NCI-H1417 (cell line): ENCODE measurements at regions not wholly inside any gene's neighbourhood (a gene's known extent, or its start where the extent isn't known, plus 50 kb on each side); places are given as distances from the start of the nearest gene placed in this dataset.
A peak's percentile ranks its signal among the peaks of the same experiment; 100 is the strongest.

Source experiments
- DNase-seq, 3 experiments: peaks; one replicate each; lab custom pipeline; 2025; lab: John Stamatoyannopoulos, UW

DNA sequence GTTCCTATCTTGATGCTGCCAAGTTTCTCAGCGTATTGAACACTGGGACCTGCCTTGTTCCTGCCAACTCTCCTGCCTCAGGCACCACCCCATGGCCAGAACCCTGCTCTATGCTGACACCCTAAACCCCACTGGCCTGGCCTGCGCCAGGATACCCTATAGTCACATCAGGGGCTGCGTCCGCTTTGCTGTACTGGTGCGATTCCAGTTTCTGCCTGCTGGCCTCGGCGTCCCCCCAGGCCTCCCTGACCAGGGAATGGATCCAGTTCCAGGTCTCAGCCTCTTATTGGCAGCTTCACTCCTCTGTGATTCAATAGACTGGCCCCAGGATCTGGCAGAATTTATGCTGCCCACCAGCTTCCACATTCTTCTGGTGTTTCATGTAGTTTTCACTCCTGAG is 55.0 kb downstream of the GPR6 start:
- DNase-seq, result no peak

GRCh38 chr6:110033749-110034666 is 55.9 kb downstream of the GPR6 start:
- DNase-seq, result no peak

DNA sequence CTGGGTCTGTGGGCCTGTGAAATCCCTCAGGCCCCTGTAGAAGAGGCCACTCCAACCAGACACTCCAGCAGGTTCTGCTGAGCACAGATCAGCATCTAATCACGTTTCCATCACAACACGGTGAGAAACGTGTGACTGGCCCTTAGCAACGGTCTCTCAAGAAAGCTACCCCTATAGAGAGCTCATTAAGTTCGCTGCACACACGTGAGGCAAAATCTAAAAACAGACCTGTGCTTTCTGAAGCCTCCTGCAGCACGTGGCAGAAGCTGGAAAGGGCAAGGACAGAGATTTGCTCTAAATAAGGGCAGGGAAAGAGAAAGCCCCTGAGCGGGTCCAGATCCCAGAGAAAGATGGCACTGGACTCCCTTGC is 56.5 kb downstream of the GPR6 start:
- DNase-seq, result peak; percentile 28 to 92 (median 68)

- DNase-seq, result no peak
These were observed 57.2 kb downstream of the GPR6 start for GRCh38 chr6:110035321-110035720.

DNA sequence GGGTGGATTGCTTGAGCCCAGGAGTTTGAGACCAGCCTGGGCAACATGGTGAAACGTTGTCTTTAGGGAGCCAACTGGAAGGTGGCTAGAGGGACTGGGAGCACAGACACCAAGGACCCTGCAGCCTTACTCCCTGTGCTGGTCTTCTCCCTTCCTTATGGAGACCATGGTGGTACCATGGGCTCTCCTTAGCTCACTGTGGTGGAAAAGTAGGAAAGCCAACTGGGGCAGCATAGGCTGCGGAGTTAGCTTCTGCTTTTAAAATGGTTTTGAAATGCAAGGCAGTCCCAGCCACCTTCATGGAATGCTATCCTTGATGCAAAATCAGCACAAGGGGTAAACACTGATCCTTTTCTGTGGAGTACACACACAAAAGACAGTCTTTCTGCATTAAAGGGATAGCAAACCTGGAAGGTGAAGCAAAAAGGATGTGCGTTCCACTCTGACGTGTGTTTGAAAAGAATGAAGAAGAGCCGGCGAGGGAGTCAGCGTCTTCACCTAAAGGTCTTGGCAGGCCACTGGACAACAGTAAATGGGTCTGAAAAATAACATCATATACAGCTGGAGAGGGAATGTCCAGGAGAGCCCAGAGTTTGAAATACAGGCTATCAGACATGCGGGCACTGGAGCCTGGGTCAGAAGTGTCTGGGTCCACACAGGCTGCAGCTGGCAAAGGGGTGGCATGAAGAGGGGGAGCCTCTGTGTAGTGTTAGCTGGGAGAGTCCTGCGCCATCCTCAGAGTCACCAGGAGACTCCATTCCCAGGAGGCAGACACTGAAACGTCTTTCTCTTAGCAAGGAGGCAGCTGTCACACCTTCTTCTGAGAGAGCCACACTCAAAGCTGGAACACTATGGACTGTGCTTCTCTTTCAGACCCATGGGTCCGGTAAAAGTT is 58.5 kb downstream of the GPR6 start:
- no peak for DNase-seq

DNA sequence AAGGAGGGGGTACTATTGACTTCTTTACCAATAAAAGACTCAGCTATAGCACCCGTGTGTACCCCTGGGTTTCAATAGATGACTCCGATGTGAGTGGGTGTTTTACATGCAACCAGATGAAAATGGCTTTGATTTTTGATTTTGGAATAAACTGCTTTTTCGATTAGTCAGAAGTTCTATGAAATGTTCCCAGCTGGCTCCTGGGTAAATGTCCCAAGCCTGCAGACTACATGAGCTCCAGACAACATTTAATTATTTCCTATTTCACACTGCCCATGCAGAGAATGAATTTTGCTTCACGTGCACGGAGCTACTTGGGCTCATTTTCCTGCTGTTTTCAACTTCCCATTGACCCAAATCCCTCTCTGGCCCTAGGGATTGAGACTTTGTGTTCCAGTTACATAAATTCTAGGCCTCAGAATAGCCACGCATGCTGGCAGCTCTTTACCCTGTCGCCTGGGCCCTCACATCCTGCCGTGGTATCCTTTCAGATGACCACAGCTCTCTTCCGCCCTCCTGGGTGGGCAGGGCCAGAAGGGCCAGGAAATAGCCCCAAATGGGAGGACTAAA is 59.7 kb downstream of the GPR6 start:
- no peak for DNase-seq

GRCh38 chr6:110039364-110039980 is 61.4 kb downstream of the GPR6 start:
- DNase-seq, result peak; percentile 81 to 95 (median 88)

- DNase-seq, result peak; percentile 16 to 92 (median 88)
These were observed 61.9 kb downstream of the GPR6 start for GRCh38 chr6:110039981-110040383.

DNA sequence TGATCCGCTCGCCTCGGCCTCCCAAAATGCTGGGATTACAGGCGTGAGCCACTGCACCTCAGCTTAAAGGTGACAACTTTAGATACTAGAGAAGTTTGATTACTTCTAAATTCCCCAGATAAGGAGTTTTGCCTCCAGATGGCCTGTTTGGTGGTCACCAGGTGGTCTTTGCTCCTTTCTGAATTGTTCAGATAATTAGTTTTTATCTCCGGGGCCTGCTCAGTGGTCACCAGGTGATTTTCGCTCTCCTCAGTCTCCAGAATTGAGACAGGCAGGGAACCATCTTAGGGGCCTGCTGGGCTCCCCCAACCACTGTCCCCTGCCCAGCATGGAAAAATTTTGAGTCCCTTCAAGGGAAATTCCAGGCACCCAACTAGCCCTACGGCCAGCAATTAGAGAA is 62.6 kb downstream of the GPR6 start:
- DNase-seq, result no peak

GRCh38 chr6:110041126-110041525 is 63.0 kb downstream of the GPR6 start:
- DNase-seq, result no peak

DNA sequence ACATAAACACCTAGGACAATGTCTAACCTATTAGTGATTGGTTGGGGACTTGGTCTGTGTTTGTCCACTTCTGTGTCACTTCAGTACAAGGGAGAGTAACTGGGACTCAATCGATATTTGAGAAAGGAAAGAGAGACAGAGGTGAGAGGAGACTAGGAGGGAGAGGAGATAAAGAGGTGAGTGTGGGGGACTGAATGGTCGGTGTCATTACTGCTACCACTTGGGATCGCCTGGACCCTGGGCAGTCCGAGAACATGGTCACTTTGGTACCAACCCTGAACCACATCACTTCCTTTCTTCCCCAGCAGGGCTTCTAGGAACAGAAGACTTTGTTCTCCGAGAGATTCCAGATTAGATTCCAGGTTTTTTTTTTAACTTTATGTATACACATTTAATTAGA is 63.7 kb downstream of the GPR6 start:
- DNase-seq, result no peak

GRCh38 chr6:110042670-110043296 is 64.7 kb downstream of the GPR6 start:
- DNase-seq, result no peak

- DNase-seq, result no peak
These were observed 65.4 kb downstream of the GPR6 start for GRCh38 chr6:110043366-110043994.

- peak in 1 of 3 experiments; percentile 19 for DNase-seq
These were observed 66.0 kb downstream of the GPR6 start for GRCh38 chr6:110044096-110044495.

- DNase-seq, result no peak
These were observed 66.5 kb downstream of the GPR6 start for GRCh38 chr6:110044622-110045021.

- no peak for DNase-seq
These were observed 70.2 kb downstream of the GPR6 start for GRCh38 chr6:110048221-110048875.

GRCh38 chr6:110049696-110050439 is 71.8 kb downstream of the GPR6 start:
- DNase-seq, result no peak
